Activated T-helper 1 cell treated with anti-CD3 and anti-CD28 coated beads, Interleukin-12 subunit alpha, Interleukin-12 subunit beta, Interleukin-2, Interleukin-4 antibody, amounts not matched to agents 30 ng/mL and 10 ng/mL and 1 ng/mL, durations not matched to agents 14 hours and 24 hours and 36 hours (primary cell): ENCODE measurements at regions not wholly inside any gene's neighbourhood (a gene's known extent, or its start where the extent isn't known, plus 50 kb on each side); places are given as distances from the start of the nearest gene placed in this dataset.

ENCODE experiments used
- DNase-seq: peaks from one replicate; pipeline ENCODE4 v3.0.0; 2021; ENCODE audit warnings: low spot score
- H3K27ac Mint-ChIP-seq: one replicate; pipeline ENCODE4 v1.8.0; 2021; ENCODE audit warnings: mild to moderate bottlenecking, mixed read lengths
- H3K27me3 Mint-ChIP-seq: one replicate; pipeline ENCODE4 v1.8.0; 2022; ENCODE audit warnings: mild to moderate bottlenecking, moderate library complexity, mixed read lengths; ENCODE audit not compliant: insufficient read depth
- H3K36me3 Mint-ChIP-seq: one replicate; pipeline ENCODE4 v1.8.0; 2021; ENCODE audit warnings: low read depth, mixed read lengths
- H3K4me1 Mint-ChIP-seq: one replicate; pipeline ENCODE4 v1.8.0; 2021; ENCODE audit warnings: low read depth, mixed read lengths
- H3K4me3 Mint-ChIP-seq: one replicate; pipeline ENCODE4 v1.8.0; 2021; ENCODE audit warnings: mild to moderate bottlenecking, moderate library complexity, mixed read lengths
- H3K9me3 Mint-ChIP-seq: one replicate; pipeline ENCODE4 v1.8.0; 2021; ENCODE audit warnings: mixed read lengths
- intact Hi-C: fragments of 100-400 bp; cut with micrococcal nuclease; formaldehyde crosslinking; loops from one replicate; pipeline ENCODE4 v1.15.1; 2024

DNA sequence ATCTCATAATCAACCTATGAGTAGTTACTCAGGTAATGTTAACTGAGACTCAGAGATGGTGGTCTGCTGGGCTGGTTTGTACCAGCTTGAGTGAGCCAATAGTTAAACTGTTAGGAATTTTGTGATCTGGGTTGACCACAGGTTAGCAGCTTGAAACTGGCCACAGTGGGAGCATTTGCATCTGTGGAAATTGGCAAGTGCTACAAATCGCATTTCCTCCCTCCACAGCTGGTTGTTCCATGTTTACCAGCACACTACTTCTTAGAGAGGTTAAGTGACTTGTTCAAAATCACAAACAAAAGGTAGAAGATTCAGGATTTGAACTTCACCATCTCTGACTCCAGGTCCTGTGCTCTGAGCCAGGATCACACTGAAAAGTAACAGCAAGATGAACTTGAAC, 446.9 kb upstream of the CLINT1 start:
- intact Hi-C loops = no loop called here
- H3K27ac Mint-ChIP-seq = no peak overlapping the region
- no peaks in the 10 kb centered on the region for H3K27me3 Mint-ChIP-seq
- no peaks in the 10 kb centered on the region for H3K9me3 Mint-ChIP-seq
- H3K4me3 Mint-ChIP-seq = no peak overlapping the region
- H3K4me1 Mint-ChIP-seq = no peaks in the 10 kb centered on the region
- H3K36me3 Mint-ChIP-seq = no peaks in the 10 kb centered on the region
- no peak for DNase-seq

DNA sequence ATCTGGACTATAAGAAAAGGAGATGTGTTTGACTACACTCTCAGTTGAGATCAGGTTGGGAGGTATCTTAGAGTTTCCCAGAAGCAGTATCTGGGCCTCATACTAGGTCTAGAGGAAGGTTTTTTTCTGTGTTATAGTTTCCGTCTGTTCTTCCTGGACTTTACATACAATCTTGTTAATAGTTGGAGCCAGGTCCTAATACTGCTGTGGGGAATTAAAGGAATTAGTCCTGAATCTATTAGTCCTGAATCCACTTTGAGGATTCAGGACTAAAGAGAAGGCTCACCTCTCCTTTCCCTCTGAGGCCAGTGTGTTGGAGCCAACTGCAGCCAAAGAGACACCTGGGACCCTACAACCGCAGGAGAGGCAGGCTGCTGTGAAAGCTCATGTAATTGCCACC, 445.7 kb upstream of the CLINT1 start:
- intact Hi-C loops = no loop called here

DNA sequence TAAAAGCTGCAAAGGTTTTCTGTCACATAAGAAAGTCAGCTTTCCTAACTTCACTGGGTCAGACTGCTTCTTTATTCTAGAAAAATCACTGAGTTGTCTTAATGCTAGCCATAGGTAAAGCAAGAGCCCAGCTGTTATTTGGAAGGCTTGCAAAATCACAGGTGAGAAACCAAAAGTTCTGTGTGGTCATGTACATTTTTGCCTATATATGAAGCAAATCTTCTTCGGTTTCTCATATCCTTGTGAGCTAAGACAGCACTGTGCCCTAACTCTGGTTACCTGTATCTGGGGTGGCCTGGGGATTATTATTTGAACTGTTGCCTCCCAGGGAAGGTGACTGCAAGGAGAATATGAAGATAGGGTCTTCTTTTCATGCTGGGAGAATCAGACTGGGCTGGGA, 444.9 kb upstream of the CLINT1 start:
- DNase-seq = no peak
- Mint-ChIP-seq H3K4me3 (no peak overlapping the region), H3K27me3 (peaks cover 2% of the 10 kb centered on the region), H3K27ac (no peak overlapping the region), H3K9me3 (no peaks in the 10 kb centered on the region), H3K36me3 (no peaks in the 10 kb centered on the region), H3K4me1 (no peaks in the 10 kb centered on the region)
- intact Hi-C loops = no loop called here

More for the DNA sequence above, 445.7 kb upstream of the CLINT1 start:
- no peak for DNase-seq
- no peak overlapping the region for H3K27ac Mint-ChIP-seq
- H3K9me3 Mint-ChIP-seq = no peaks in the 10 kb centered on the region
- no peaks in the 10 kb centered on the region for H3K4me1 Mint-ChIP-seq
- H3K4me3 Mint-ChIP-seq = no peak overlapping the region
- no peaks in the 10 kb centered on the region for H3K36me3 Mint-ChIP-seq
- peaks cover 2% of the 10 kb centered on the region for H3K27me3 Mint-ChIP-seq

DNA sequence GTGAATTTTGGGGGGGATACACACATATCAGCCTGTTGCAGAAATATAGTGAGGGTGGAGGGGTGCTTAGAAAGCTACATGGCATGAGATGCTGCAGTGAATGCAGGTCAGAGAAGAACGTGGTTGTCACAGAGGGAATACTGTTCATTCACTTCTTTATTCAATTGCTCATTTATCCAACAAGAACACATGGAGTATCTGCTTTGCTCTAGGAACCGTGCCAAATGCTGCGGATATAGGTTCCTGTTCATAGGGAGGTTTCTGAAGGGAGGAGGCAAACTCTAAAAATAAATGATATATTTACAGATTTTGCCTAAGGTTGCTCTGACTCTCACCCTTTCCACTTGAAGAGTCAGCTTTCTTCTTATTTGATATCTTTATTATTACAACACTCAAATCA, 444.3 kb upstream of the CLINT1 start:
- Mint-ChIP-seq H3K4me1 (no peaks in the 10 kb centered on the region), H3K4me3 (no peak overlapping the region), H3K27ac (no peak overlapping the region), H3K36me3 (no peaks in the 10 kb centered on the region), H3K9me3 (no peaks in the 10 kb centered on the region), H3K27me3 (peaks cover 2% of the 10 kb centered on the region)
- intact Hi-C loops = no loop called here
- no peak for DNase-seq

DNA sequence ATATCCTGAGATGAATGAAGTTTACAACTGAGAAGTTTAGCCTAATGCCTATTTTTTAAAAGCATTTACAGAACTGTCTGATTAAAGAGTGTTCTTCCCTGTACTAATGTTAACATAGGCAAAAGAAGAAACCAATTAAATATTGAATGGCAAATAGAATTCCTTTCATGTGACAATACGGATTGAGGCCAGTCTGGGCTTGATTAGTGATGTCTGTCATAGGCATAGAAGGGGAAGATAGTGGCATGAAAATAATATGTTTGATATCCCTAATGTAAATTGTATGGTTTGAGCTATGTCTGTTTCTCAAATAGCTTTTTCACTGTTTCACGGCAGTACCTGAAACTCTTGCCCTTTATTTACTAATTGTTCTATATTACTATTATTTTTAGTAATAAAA, 443.1 kb upstream of the CLINT1 start:
- Mint-ChIP-seq H3K4me3 (no peak overlapping the region), H3K4me1 (no peaks in the 10 kb centered on the region), H3K9me3 (peaks cover 2% of the 10 kb centered on the region), H3K27ac (no peak overlapping the region), H3K27me3 (peaks cover 2% of the 10 kb centered on the region), H3K36me3 (no peaks in the 10 kb centered on the region)
- no peak for DNase-seq
- intact Hi-C loops = no loop called here

DNA sequence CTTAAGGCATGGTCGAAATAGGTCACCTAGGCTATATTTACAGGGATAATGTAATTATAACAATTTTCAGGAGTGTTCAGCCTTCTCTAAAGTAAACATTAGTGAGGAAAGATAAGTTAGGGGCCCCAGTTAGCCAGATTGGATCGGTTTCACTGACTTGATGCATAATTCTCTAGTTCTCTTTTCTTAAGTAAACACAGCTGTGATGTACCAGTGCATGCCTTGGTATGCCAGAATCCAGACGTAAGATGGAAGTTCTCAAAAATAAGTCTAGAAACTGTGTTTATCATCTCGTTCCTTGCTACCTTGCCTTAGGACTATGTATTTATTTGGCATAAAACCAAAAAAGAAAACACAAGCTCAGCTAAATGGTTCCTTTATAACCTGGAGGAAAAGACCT, 442.2 kb upstream of the CLINT1 start:
- no peaks in the 10 kb centered on the region for H3K36me3 Mint-ChIP-seq
- H3K27me3 Mint-ChIP-seq = peaks cover 2% of the 10 kb centered on the region
- no peak overlapping the region for H3K27ac Mint-ChIP-seq
- H3K4me3 Mint-ChIP-seq = no peak overlapping the region
- intact Hi-C loops = no loop called here
- no peak for DNase-seq
- H3K9me3 Mint-ChIP-seq = peaks cover 4% of the 10 kb centered on the region
- no peaks in the 10 kb centered on the region for H3K4me1 Mint-ChIP-seq

DNA sequence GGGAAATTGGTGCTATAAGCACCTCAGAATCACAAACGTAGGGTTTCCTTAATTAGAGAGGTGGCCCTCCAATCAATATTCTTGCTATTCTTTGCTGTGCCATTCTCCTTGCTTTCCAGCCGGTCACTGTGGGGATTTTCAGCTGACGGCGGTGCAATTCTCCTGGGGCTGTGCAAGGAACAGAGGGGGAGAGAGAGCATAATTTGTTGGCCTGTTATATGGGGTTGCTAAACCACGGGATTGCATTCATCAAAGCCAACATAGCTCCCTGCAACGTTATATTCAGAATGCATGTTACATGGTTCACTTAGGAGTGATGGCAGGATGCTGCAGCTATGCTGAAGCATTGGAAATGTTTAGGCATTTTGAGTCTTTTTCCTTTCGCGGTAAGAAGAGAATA, 441.3 kb upstream of the CLINT1 start:
- Mint-ChIP-seq H3K4me1 (no peaks in the 10 kb centered on the region), H3K9me3 (peaks cover 4% of the 10 kb centered on the region), H3K36me3 (no peaks in the 10 kb centered on the region), H3K27ac (no peak overlapping the region), H3K27me3 (peaks cover 2% of the 10 kb centered on the region), H3K4me3 (no peak overlapping the region)
- no peak for DNase-seq
- intact Hi-C loops = no loop called here

DNA sequence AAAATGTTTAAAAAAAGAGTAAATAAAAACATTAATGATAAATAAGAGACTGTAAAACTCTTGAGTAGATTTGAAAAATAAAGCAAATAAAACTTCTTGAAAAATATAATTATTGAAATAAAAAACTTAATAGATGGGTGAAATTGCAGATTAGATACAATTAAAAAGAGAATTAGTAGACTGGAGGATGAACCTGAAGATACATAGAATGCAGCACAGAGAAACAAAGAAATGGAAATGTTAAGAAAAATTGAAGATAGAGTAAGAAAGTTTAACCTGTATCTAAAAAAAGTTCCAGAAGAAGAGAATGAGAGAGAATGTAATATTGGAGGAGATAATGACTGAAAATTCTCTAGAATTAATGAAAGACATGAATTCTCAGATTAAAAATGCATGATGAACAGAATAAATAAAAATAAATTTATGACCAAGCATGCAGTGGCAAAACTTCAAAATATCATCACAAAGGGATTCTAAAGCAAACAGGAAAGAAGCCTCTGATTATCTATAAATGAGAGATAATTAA, 438.1 kb upstream of the CLINT1 start:
- no peak overlapping the region for H3K27ac Mint-ChIP-seq
- peaks cover 2% of the 10 kb centered on the region for H3K27me3 Mint-ChIP-seq
- no peaks in the 10 kb centered on the region for H3K36me3 Mint-ChIP-seq
- H3K4me3 Mint-ChIP-seq = no peak overlapping the region
- H3K9me3 Mint-ChIP-seq = peaks cover 4% of the 10 kb centered on the region
- intact Hi-C loops = no loop called here
- no peaks in the 10 kb centered on the region for H3K4me1 Mint-ChIP-seq
- DNase-seq = no peak

DNA sequence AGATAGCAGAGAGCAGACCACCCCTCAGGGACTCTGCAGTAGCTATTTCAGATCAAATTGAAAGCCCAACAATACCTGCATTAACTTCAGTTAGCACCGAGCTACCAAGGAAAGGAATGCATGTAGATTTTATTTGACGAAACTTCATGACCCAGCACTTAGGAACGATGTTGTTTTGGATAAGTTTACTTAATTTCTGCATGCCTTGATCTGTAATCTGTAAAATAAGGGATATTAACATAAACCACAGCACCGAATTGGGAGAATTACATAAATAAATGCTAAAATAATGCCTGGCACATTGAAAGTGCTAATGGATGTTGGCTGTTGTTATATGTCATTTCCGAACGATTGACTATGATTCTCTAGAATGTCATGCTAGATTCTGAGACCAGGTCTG, 435.8 kb upstream of the CLINT1 start:
- Mint-ChIP-seq H3K4me3 (no peak overlapping the region), H3K27me3 (no peaks in the 10 kb centered on the region), H3K4me1 (no peaks in the 10 kb centered on the region), H3K27ac (no peak overlapping the region), H3K36me3 (no peaks in the 10 kb centered on the region), H3K9me3 (peaks cover 4% of the 10 kb centered on the region)
- intact Hi-C loops = no loop called here
- DNase-seq = no peak

DNA sequence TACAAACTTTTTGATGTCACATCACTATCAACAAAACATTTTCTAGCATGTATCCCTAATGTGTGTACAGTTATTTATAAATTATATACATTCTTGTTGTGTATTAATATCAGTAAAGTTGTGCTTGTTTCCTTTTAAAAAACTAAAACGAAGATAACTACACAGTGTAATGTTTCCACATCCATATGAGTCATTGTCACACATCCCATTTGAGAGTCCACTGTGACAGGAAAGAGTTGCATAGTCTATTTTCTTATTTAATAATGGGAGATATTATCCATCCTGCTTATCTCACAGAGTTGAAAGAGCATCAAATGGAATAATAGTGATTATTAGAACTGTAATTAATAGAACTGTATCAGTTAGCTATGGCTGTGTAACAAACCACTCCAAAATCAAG, 434.0 kb upstream of the CLINT1 start:
- Mint-ChIP-seq H3K27ac (no peak overlapping the region), H3K9me3 (peaks cover 4% of the 10 kb centered on the region), H3K27me3 (no peaks in the 10 kb centered on the region), H3K4me3 (no peak overlapping the region), H3K36me3 (no peaks in the 10 kb centered on the region), H3K4me1 (no peaks in the 10 kb centered on the region)
- DNase-seq = no peak
- intact Hi-C loops = no loop called here

DNA sequence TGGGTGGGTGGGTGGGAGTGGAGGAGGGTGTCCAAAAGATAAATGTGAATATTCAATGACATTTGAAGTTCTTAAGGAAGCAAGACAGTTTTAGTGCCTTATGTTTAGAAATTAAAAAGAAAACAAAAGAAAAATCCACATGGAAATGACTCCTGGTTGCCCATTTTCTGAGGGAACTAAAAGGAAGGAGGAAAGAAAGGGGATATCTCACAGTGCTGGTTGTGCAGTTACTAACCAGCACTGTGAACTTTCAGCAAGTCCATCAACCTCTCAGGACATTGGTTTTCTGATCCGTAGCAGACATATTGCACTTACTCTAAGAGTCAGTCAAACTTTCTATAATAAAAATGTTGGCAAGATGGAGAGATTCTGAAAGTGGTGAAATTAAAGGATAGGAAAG, 431.0 kb upstream of the CLINT1 start:
- Mint-ChIP-seq H3K36me3 (no peaks in the 10 kb centered on the region), H3K27ac (no peak overlapping the region), H3K4me3 (no peak overlapping the region), H3K4me1 (no peaks in the 10 kb centered on the region), H3K9me3 (no peaks in the 10 kb centered on the region), H3K27me3 (no peaks in the 10 kb centered on the region)
- no peak for DNase-seq
- intact Hi-C loops = no loop called here

DNA sequence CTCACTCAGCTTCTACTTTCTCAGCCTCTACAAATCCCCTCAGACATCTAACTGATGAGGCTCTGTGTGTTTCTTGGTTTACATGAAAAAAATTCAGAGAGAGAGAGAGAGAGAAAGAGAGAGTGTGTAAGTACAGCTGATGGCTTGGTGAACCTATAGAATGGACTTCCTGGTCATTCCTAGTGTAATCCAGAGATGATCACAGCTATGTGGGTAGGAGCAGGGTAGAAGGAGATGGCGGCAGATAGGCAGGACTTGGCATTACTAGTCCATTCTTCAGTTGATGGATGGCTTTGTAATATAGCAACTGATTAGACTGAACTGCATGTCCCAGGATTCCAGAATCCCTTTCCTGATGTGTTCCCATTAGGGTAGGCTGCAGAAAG, 429.3 kb upstream of the CLINT1 start:
- Mint-ChIP-seq H3K27me3 (no peaks in the 10 kb centered on the region), H3K4me3 (no peak overlapping the region), H3K9me3 (no peaks in the 10 kb centered on the region), H3K4me1 (no peaks in the 10 kb centered on the region), H3K36me3 (no peaks in the 10 kb centered on the region), H3K27ac (no peak overlapping the region)
- intact Hi-C loops = no loop called here
- no peak for DNase-seq

DNA sequence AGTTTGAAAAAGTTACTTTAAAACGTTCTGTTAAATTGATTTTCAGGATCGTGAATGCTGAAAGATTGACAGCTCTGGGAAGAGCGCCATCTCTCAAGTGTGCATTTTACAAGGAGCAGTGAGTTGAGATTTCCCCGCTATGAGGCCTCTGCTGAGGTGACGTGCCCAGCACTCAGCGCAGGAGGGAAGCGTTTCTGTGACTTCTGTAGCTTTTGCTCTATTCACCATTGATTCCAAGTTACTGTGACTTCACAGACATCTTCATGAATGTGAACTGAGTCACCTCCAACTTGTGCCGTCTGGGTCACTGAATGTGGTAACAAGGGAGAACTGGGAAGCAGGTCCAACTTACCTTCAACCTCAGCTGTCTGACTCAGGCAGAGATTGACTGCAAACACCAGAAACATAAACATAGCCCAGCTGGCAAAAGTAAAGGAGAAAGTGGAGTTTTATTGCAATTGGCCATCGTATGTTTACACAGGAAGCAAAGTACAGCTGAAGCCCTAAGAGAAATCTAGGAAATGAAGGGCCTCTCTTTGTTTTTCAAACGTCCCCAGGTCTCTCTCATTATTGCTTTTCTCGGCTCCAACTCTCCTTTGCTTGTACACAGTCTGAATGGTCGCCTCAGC, 428.8 kb upstream of the CLINT1 start:
- Mint-ChIP-seq H3K9me3 (no peaks in the 10 kb centered on the region), H3K27ac (no peak overlapping the region), H3K36me3 (no peaks in the 10 kb centered on the region), H3K27me3 (no peaks in the 10 kb centered on the region), H3K4me3 (no peak overlapping the region), H3K4me1 (no peaks in the 10 kb centered on the region)
- intact Hi-C loops = no loop called here
- DNase-seq = no peak

DNA sequence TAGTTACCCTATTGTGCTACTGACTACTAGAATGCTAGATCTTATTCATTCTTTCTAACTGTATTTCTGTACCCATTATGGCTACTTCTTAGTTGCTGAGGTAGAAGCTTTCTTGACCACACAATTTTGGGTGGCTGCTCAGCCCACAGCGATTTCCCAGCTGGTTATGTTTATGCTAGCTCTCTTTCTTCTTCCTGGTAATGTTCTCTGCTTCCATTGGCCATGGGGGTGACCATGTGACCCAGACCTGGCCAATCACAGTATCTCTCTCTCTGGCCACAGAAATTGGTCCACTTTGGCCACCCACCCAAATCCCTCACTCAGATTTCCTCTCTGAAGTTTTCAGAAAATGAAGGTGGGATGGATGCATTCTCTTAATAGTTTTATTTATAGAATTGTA, 427.9 kb upstream of the CLINT1 start:
- Mint-ChIP-seq H3K27me3 (no peaks in the 10 kb centered on the region), H3K36me3 (no peaks in the 10 kb centered on the region), H3K9me3 (no peaks in the 10 kb centered on the region), H3K4me3 (no peak overlapping the region), H3K27ac (no peak overlapping the region), H3K4me1 (no peaks in the 10 kb centered on the region)
- DNase-seq = no peak
- intact Hi-C loops = no loop called here
